ENCODE measurements at regions not wholly inside any gene's neighbourhood (a gene's known extent, or its start where the extent isn't known, plus 50 kb on each side); places are given as distances from the start of the nearest gene placed in this dataset.

DNA sequence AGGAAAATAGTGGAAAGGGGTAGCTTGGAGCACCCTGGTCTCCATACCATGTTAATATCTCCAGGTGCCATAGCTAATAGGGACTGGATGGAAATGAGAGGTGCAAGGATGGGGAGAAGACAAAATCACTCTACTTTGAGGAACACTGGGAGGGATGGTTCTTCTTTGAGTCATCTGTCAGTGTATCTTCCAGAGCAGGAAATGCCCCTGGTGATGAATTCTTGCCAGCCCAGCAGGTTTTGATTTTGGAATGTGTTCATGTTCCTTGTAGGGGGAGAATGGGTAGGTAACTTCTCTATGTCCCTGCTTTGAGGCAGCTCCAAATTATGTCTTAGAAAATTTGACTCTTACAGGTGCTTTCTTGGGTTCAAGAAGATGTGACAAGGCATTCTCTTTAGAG is 177.0 kb upstream of the GLI3 start:
- DNase-seq: no peak
- H3K27me3 ChIP-seq: no peaks in the 10 kb centered on the region
- TF ChIP-seq, protein P1, sequence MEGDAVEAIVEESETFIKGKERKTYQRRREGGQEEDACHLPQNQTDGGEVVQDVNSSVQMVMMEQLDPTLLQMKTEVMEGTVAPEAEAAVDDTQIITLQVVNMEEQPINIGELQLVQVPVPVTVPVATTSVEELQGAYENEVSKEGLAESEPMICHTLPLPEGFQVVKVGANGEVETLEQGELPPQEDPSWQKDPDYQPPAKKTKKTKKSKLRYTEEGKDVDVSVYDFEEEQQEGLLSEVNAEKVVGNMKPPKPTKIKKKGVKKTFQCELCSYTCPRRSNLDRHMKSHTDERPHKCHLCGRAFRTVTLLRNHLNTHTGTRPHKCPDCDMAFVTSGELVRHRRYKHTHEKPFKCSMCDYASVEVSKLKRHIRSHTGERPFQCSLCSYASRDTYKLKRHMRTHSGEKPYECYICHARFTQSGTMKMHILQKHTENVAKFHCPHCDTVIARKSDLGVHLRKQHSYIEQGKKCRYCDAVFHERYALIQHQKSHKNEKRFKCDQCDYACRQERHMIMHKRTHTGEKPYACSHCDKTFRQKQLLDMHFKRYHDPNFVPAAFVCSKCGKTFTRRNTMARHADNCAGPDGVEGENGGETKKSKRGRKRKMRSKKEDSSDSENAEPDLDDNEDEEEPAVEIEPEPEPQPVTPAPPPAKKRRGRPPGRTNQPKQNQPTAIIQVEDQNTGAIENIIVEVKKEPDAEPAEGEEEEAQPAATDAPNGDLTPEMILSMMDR (IDR thresholded peaks at IDR 0.05): no peak
- TF ChIP-seq POLR2A (IDR thresholded peaks at IDR 0.05): no peak

DNA sequence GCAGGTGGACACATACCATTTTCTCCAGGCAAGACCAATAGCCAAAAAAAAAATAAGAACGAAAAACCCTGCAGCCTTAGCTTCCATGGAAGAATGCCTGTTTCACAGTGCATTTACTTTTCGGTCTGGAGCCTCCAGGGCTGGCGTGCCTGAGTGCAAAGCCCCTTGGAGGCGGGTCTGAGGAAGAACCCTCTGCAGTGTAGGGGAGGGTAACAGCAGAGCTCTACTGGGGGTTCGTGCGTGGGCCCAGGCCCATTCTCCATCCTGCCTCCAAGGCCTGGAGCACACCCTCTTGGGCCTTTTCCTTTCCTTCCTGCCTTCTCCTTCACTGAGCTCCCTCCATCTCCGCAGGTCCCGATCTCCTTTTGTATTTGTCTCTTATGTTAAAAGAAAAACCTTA is 172.3 kb upstream of the GLI3 start:
- Histone ChIP-seq H3K9me3 (no peaks in the 10 kb centered on the region), H3K27me3 (no peaks in the 10 kb centered on the region), H3K27ac (no peak overlapping the region), H3K4me1 (no peaks in the 10 kb centered on the region), H3K36me3 (no peaks in the 10 kb centered on the region), H3K4me3 (no peak overlapping the region)
- TF ChIP-seq, protein P1 (IDR thresholded peaks at IDR 0.05): no peak
- TF ChIP-seq POLR2A (IDR thresholded peaks at IDR 0.05): no peak
- DNase-seq: no peak

More for the DNA sequence above, 177.0 kb upstream of the GLI3 start:
- H3K4me3 ChIP-seq: no peak overlapping the region
- no peak overlapping the region for H3K27ac ChIP-seq
- H3K9me3 ChIP-seq: no peaks in the 10 kb centered on the region
- H3K4me1 ChIP-seq: no peaks in the 10 kb centered on the region
- no peaks in the 10 kb centered on the region for H3K36me3 ChIP-seq

DNA sequence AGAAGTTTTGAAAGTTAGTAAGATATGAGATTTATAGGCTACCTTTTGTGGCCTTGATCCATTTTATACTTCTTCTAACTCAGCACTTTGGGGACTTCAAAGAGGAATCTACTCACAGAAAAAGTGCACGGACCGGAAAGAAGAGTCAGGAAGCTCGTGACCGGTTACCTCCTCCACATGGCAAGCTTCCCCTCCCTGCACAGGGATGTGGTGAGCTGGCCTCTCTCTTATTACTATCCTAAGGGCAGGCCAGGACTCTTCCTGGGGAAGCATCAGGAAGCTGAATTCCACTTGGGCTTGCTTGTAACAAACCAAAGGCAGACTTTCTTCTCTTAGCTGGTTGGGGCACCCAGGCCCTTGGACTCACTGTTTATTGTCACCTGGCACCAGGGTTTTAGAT is 170.8 kb upstream of the GLI3 start:
- no peak for TF ChIP-seq POLR2A (IDR thresholded peaks at IDR 0.05)
- TF ChIP-seq, protein P1 (IDR thresholded peaks at IDR 0.05): no peak
- H3K4me1 ChIP-seq: no peaks in the 10 kb centered on the region
- no peak overlapping the region for H3K27ac ChIP-seq
- no peak overlapping the region for H3K4me3 ChIP-seq
- no peak for DNase-seq
- H3K27me3 ChIP-seq: no peaks in the 10 kb centered on the region
- no peaks in the 10 kb centered on the region for H3K9me3 ChIP-seq
- H3K36me3 ChIP-seq: no peaks in the 10 kb centered on the region

DNA sequence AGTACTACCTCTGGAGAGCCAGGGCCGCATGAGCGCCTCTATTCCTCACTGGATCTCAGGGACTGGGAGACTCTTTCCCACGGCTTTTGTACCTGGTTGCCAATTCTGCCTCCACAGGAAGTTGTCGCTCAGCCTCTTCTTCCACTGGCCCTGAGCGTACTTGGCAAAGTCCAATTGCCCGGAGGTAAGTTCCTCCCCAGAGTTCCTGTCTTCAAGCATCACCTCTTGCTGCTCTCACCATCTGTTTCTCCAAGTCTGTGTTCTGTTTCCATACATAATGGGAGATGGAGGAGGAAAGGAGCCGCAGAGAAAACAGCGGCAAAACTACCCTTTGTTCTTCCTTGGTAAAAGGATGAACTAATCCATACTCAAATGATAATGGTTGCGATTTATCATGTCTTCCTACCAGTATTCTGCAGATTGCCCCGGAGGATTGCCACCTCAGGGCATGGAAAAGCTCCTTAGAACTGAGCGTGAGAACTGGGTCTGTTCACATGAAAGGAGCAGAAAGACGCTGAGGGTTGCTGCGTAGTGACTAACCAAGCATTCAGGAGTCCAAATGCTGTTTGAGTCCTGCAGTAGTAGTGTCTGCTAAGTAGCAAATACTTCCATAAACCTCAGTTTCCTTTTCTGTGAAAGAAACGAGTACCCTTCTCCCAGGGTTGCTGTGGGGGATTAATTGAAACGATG is 170.2 kb upstream of the GLI3 start:
- no peak overlapping the region for H3K27ac ChIP-seq
- H3K4me3 ChIP-seq: no peak overlapping the region
- no peak for TF ChIP-seq POLR2A (IDR thresholded peaks at IDR 0.05)
- TF ChIP-seq, protein P1 (IDR thresholded peaks at IDR 0.05): no peak
- no peaks in the 10 kb centered on the region for H3K27me3 ChIP-seq
- H3K36me3 ChIP-seq: no peaks in the 10 kb centered on the region
- no peak for DNase-seq
- H3K4me1 ChIP-seq: no peaks in the 10 kb centered on the region
- no peaks in the 10 kb centered on the region for H3K9me3 ChIP-seq

DNA sequence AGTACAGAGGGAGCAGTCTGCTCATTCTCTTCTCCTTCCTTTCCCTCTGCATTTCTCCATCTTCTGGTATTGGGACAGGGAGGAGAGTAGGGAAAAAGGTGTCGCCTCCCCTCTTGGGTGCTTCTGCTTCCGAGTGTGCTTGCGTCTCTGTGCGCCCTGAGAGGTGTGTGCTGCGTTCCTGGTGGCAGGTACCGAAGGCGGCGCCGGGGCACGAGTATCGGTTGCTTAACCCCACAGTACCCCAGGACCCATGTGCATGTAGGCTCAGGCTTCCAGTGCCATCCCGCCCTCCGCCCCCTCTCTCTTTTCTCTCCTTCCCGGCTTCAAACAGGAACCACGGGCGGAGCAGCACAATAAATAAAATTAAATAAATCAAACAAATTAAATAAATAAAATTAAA is 169.3 kb upstream of the GLI3 start:
- no peak for TF ChIP-seq POLR2A (IDR thresholded peaks at IDR 0.05)
- TF ChIP-seq, protein P1 (IDR thresholded peaks at IDR 0.05): no peak
- Histone ChIP-seq H3K4me1 (no peaks in the 10 kb centered on the region), H3K9me3 (no peaks in the 10 kb centered on the region), H3K4me3 (no peak overlapping the region), H3K27ac (no peak overlapping the region), H3K27me3 (no peaks in the 10 kb centered on the region), H3K36me3 (no peaks in the 10 kb centered on the region)
- no peak for DNase-seq

DNA sequence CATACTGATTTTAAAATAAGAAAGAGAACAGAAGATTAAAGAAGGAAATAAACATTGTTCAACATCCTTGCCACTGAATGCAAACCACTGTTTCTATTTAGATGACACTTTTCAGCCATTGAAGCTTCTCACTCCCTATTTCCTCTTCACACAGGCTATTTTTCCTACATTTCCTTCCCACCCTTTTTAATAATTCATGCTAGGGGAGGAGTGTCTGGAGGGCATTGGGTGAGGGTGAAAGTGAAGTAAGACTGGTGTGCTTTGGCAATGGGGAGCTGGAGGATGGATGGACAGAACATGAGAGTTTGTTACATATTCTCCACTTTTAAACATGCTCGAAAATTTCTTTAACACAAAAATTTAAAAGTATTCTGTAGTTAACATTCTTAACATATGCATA is 168.8 kb upstream of the GLI3 start:
- H3K27me3 ChIP-seq: no peaks in the 10 kb centered on the region
- H3K36me3 ChIP-seq: no peaks in the 10 kb centered on the region
- no peaks in the 10 kb centered on the region for H3K4me1 ChIP-seq
- TF ChIP-seq, protein P1 (IDR thresholded peaks at IDR 0.05): no peak
- no peak for TF ChIP-seq POLR2A (IDR thresholded peaks at IDR 0.05)
- DNase-seq: no peak
- H3K9me3 ChIP-seq: no peaks in the 10 kb centered on the region
- H3K27ac ChIP-seq: no peak overlapping the region
- no peak overlapping the region for H3K4me3 ChIP-seq

Data from Peyer's patch (tissue), 4 donors.